Karpas-422 (cell line): ENCODE measurements at regions not wholly inside any gene's neighbourhood (a gene's known extent, or its start where the extent isn't known, plus 50 kb on each side); places are given as distances from the start of the nearest gene placed in this dataset.

Experiments
- DNase-seq: peaks from one replicate; pipeline ENCODE4 v3.0.0-alpha.2; 2015
- H2AFZ ChIP-seq: fragments of 200-600 bp; sonication (generic); 2 replicates; pipeline ENCODE4 v1.6.1; 2014; ENCODE audit warnings: antibody characterized with exemption, low read length, mixed read lengths
- H3K27ac ChIP-seq: fragments of 200-600 bp; sonication (generic); 2 replicates; pipeline ENCODE4 v1.5.1; 2014; ENCODE audit warnings: mild to moderate bottlenecking, low read length, moderate library complexity
- H3K27me3 ChIP-seq: fragments of 200-600 bp; sonication (generic); 2 replicates; pipeline ENCODE4 v1.6.1; 2014; ENCODE audit warnings: low read length, mixed read lengths
- H3K36me3 ChIP-seq: fragments of 200-600 bp; sonication (generic); 2 replicates; pipeline ENCODE4 v1.6.1; 2014; ENCODE audit warnings: low read length, mixed read lengths; ENCODE audit not compliant: insufficient read depth
- H3K4me1 ChIP-seq: fragments of 200-600 bp; sonication (generic); 2 replicates; pipeline ENCODE4 v1.6.1; 2014; ENCODE audit warnings: mild to moderate bottlenecking, low read length, mixed read lengths
- H3K4me2 ChIP-seq: fragments of 200-600 bp; sonication (generic); 2 replicates; pipeline ENCODE4 v1.6.1; 2014; ENCODE audit warnings: low read length, low read depth, mild to moderate bottlenecking; ENCODE audit not compliant: poor library complexity, severe bottlenecking
- H3K4me3 ChIP-seq: fragments of 200-600 bp; sonication (generic); 2 replicates; pipeline ENCODE4 v1.5.1; 2014; ENCODE audit warnings: mild to moderate bottlenecking, antibody characterized with exemption, low read length, mixed read lengths
- H3K79me2 ChIP-seq: fragments of 200-600 bp; sonication (generic); 2 replicates; pipeline ENCODE4 v1.6.1; 2014; ENCODE audit warnings: mild to moderate bottlenecking, low read length, mixed read lengths
- H3K9ac ChIP-seq: fragments of 200-600 bp; sonication (generic); 2 replicates; pipeline ENCODE4 v1.6.0; 2014; ENCODE audit warnings: low read length
- H3K9me2 ChIP-seq: fragments of 200-600 bp; sonication (generic), shearing (Covaris generic); replicated peaks from 2 replicates; pipeline ENCODE4 v1.6.0; 2014; ENCODE audit warnings: mild to moderate bottlenecking, low read length, moderate library complexity; ENCODE audit not compliant: insufficient read depth
- H3K9me3 ChIP-seq: fragments of 300-700, 200-600 bp; sonication (generic); 2 replicates; pipeline ENCODE4 v1.6.1; 2014; ENCODE audit warnings: low read length, mixed read lengths
- H4K20me1 ChIP-seq: fragments of 200-600 bp; sonication (generic); 2 replicates; pipeline ENCODE4 v1.6.1; 2014; ENCODE audit warnings: mild to moderate bottlenecking, antibody characterized with exemption, low read length, low read depth; ENCODE audit not compliant: insufficient read depth

GRCh38 chr5:96067894-96068614 is 106.4 kb upstream of the ELL2 start:
- Histone ChIP-seq H3K4me2 (no peak overlapping the region), H2AFZ (no peak overlapping the region), H3K9ac (no peak overlapping the region)

GRCh38 chr5:96067251-96067650 is 105.6 kb upstream of the ELL2 start:
- Histone ChIP-seq H3K27me3 (no peaks in the 10 kb centered on the region), H3K4me3 (no peak overlapping the region), H3K9me2 (no peaks in the 10 kb centered on the region), H3K36me3 (no peaks in the 10 kb centered on the region), H2AFZ (no peak overlapping the region), H3K4me2 (no peak overlapping the region), H3K79me2 (no peaks in the 10 kb centered on the region), H3K9me3 (no peaks in the 10 kb centered on the region), H3K4me1 (no peaks in the 10 kb centered on the region), H3K9ac (no peak overlapping the region), H3K27ac (no peak overlapping the region), H4K20me1 (no peaks in the 10 kb centered on the region)
- no peak for DNase-seq

More at GRCh38 chr5:96067894-96068614, 106.4 kb upstream of the ELL2 start:
- no peaks in the 10 kb centered on the region for H3K27me3 ChIP-seq
- no peak overlapping the region for H3K27ac ChIP-seq
- H3K9me2 ChIP-seq, result no peaks in the 10 kb centered on the region
- DNase-seq, result no peak
- no peak overlapping the region for H3K4me3 ChIP-seq
- no peaks in the 10 kb centered on the region for H4K20me1 ChIP-seq
- H3K36me3 ChIP-seq, result no peaks in the 10 kb centered on the region
- no peaks in the 10 kb centered on the region for H3K9me3 ChIP-seq
- no peaks in the 10 kb centered on the region for H3K4me1 ChIP-seq
- no peaks in the 10 kb centered on the region for H3K79me2 ChIP-seq

GRCh38 chr5:96066386-96066719 is 104.7 kb upstream of the ELL2 start:
- Histone ChIP-seq H3K4me1 (no peaks in the 10 kb centered on the region), H3K4me3 (no peak overlapping the region), H3K36me3 (no peaks in the 10 kb centered on the region), H3K9me3 (no peaks in the 10 kb centered on the region), H3K9ac (no peak overlapping the region), H3K4me2 (no peak overlapping the region), H2AFZ (no peak overlapping the region), H3K27ac (no peak overlapping the region), H4K20me1 (no peaks in the 10 kb centered on the region), H3K79me2 (no peaks in the 10 kb centered on the region), H3K9me2 (no peaks in the 10 kb centered on the region), H3K27me3 (no peaks in the 10 kb centered on the region)
- DNase-seq, result no peak

- no peak overlapping the region for H3K9ac ChIP-seq
- no peaks in the 10 kb centered on the region for H4K20me1 ChIP-seq
- H3K27ac ChIP-seq, result no peak overlapping the region
- no peak for DNase-seq
- H3K9me3 ChIP-seq, result no peaks in the 10 kb centered on the region
- H3K36me3 ChIP-seq, result no peaks in the 10 kb centered on the region
- no peaks in the 10 kb centered on the region for H3K79me2 ChIP-seq
- H3K4me1 ChIP-seq, result no peaks in the 10 kb centered on the region
- H3K27me3 ChIP-seq, result no peaks in the 10 kb centered on the region
- H3K9me2 ChIP-seq, result no peaks in the 10 kb centered on the region
- no peak overlapping the region for H3K4me3 ChIP-seq
- H3K4me2 ChIP-seq, result no peak overlapping the region
- H2AFZ ChIP-seq, result no peak overlapping the region
Measured at GRCh38 chr5:96065685-96066385, 104.2 kb upstream of the ELL2 start.

DNA sequence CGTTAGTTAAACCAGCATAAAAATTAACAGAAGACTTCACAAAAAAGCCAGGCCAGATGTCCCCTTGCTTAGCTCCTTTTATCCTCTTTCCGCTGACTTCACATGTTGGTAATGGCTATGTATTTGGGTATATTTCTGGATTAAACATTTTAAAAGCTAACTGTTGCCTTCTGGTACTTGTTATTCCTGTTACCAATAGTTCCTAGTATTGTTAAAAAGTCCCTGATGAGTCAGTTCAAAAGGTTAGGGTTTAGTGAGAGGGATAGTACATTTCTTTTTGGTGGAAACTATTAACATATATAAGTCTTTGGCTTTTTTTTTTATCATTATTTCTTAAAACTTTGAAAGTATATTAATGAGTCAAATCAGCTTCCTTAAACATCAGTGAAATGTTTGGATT is 103.2 kb upstream of the ELL2 start:
- H3K79me2 ChIP-seq, result no peaks in the 10 kb centered on the region
- H3K36me3 ChIP-seq, result no peaks in the 10 kb centered on the region
- H3K4me3 ChIP-seq, result no peak overlapping the region
- DNase-seq, result no peak
- H4K20me1 ChIP-seq, result no peaks in the 10 kb centered on the region
- H3K27ac ChIP-seq, result no peak overlapping the region
- H3K4me1 ChIP-seq, result no peaks in the 10 kb centered on the region
- H2AFZ ChIP-seq, result no peak overlapping the region
- no peaks in the 10 kb centered on the region for H3K27me3 ChIP-seq
- no peak overlapping the region for H3K9ac ChIP-seq
- no peak overlapping the region for H3K4me2 ChIP-seq
- H3K9me3 ChIP-seq, result no peaks in the 10 kb centered on the region
- no peaks in the 10 kb centered on the region for H3K9me2 ChIP-seq

- DNase-seq, result no peak
- H3K9ac ChIP-seq, result no peak overlapping the region
Measured at GRCh38 chr5:96062836-96063235, 101.2 kb upstream of the ELL2 start.

GRCh38 chr5:96058084-96058483 is 96.4 kb upstream of the ELL2 start:
- H3K9me3 ChIP-seq, result no peaks in the 10 kb centered on the region

More at GRCh38 chr5:96062836-96063235, 101.2 kb upstream of the ELL2 start:
- Histone ChIP-seq H3K9me2 (no peaks in the 10 kb centered on the region), H3K4me3 (no peak overlapping the region), H3K79me2 (no peaks in the 10 kb centered on the region), H3K4me1 (no peaks in the 10 kb centered on the region), H3K9me3 (no peaks in the 10 kb centered on the region), H3K36me3 (no peaks in the 10 kb centered on the region), H3K4me2 (no peak overlapping the region), H4K20me1 (no peaks in the 10 kb centered on the region), H3K27me3 (no peaks in the 10 kb centered on the region), H2AFZ (no peak overlapping the region), H3K27ac (no peak overlapping the region)

DNA sequence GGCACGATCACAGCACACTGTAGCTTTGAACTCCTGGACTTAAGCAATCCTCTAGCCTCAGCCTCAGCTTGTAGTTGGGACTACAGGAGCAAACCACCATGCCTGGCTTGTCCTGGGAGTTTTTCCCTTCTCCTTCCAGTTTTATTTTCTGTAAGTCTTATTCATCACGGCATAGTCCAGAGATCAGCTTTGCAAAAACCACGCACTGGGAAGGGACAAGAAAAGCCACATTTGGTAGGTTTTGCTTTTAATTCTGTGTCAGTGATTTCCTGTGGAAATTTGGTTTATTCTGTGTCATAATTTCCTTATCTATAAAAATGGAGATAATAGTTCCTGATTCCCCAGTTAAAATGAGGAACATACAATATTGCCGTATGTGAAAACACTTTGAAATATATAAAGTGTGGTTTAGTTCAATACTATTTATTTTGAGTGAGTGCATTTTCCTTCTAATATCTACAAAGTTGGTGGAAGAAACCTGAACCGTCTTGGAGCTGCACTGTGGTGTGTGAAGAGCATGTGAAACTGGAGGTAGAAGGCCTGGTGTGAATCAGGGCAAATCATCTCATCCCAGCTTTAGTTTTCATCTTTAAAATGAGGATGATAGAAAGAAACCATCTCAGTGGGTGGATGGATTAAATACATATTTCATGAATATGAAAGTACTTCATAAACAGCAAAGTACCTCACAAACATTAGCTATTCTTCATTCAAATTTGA is 92.8 kb upstream of the ELL2 start:
- no peak overlapping the region for H2AFZ ChIP-seq
- no peak overlapping the region for H3K4me3 ChIP-seq
- no peak overlapping the region for H3K9ac ChIP-seq
- no peaks in the 10 kb centered on the region for H4K20me1 ChIP-seq
- no peaks in the 10 kb centered on the region for H3K4me1 ChIP-seq
- DNase-seq, result no peak
- no peaks in the 10 kb centered on the region for H3K27me3 ChIP-seq
- no peaks in the 10 kb centered on the region for H3K9me2 ChIP-seq
- no peaks in the 10 kb centered on the region for H3K9me3 ChIP-seq
- H3K27ac ChIP-seq, result no peak overlapping the region
- no peaks in the 10 kb centered on the region for H3K79me2 ChIP-seq
- no peaks in the 10 kb centered on the region for H3K36me3 ChIP-seq
- no peak overlapping the region for H3K4me2 ChIP-seq

More at GRCh38 chr5:96058084-96058483, 96.4 kb upstream of the ELL2 start:
- DNase-seq, result no peak
- Histone ChIP-seq H3K36me3 (no peaks in the 10 kb centered on the region), H3K27me3 (no peaks in the 10 kb centered on the region), H3K4me2 (no peak overlapping the region), H2AFZ (no peak overlapping the region), H3K79me2 (no peaks in the 10 kb centered on the region), H3K4me1 (no peaks in the 10 kb centered on the region), H3K27ac (no peak overlapping the region), H3K9ac (no peak overlapping the region), H3K4me3 (no peak overlapping the region), H4K20me1 (no peaks in the 10 kb centered on the region), H3K9me2 (no peaks in the 10 kb centered on the region)
